NCI-H82 treated with DMSO at 0.1 percent for 48 hours (cell line): ENCODE measurements at regions not wholly inside any gene's neighbourhood (a gene's known extent, or its start where the extent isn't known, plus 50 kb on each side); places are given as distances from the start of the nearest gene placed in this dataset.
"Not testable (repeated sequence)": the region's sequence is repeated elsewhere in the genome, so short reads cannot be mapped to it uniquely, and the experiment has no call there.

Source experiments
- DNase-seq: peaks from one replicate; lab custom pipeline; 2025; ENCODE audit not compliant: unreplicated experiment; lab: John Stamatoyannopoulos, UW

- DNase-seq: no peak
These were observed 149.1 kb downstream of the MAGEB17 start for GRCh38 chrX:16316331-16316730.

DNA sequence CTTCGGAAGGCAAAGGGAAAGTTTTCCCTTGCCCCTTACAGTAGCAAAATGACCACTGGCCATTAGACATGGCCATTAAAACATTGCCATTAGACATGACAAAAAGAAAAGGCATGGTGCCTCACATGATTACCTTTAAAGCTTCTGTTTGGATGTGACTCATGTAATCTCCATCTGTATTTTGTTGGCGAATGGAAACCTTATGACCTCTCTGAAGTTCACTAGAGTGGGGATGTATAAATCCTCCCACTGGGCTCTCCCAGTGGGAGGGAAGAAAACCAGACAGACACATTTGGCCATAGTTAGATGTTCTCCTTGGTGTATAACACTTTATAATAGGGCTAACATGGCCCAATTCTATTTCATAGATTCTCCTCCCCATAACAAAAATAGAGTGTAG is 152.6 kb downstream of the MAGEB17 start:
- no peak for DNase-seq

DNA sequence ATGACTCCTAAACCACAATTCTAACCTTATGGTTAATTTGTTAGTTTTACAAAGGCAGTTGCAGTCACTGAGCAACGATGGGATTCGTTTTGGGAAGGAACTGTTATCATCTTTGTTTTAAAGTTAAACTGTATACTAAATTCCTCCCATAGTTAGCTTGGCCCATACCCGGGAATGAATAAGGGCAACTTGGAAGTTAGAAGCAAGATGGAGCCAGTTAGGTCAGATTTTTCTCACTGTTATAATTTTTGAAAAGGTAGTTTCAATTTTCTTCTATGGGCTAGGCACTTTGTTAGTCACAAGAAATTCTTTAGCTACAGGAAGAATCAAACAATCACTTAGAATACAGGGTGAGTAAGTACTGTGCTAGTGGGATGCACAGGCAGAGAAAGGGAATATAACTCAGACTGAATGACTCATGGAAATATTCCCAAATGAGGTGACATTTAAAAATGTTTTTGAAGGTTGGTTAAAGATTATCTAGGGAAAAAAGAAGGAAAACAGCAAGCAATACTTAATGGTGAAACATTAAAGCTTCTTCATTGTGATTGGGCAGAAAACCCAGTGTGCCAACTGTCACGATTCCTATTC is 153.6 kb downstream of the MAGEB17 start:
- no peak for DNase-seq

- no peak for DNase-seq
These were observed 166.2 kb downstream of the MAGEB17 start for GRCh38 chrX:16333453-16333852.

DNA sequence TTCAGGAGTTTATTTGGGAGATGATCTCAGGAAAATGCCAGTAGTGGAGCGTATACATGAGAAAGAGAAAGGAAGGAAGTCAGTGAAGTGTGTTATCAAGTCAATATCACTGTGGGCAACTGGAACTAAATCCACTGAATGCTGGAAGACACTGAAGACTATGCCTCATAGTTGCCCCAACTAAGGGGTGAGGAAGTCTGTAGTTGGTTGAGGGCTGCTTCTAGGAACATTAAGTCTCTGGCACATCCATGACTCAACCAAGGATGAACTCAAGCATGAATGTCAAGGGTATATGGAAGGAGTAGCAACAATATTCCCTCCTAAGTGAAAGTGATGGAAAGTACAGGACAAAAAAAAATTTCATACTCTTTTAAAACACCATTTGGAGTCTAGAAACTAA is 167.9 kb downstream of the MAGEB17 start:
- DNase-seq: no peak

- no peak for DNase-seq
These were observed 180.8 kb downstream of the MAGEB17 start for GRCh38 chrX:16347968-16348670.

- no peak for DNase-seq
These were observed 190.6 kb downstream of the MAGEB17 start for GRCh38 chrX:16357902-16358301.

- DNase-seq: not testable (repeated sequence)
These were observed 192.8 kb downstream of the MAGEB17 start for GRCh38 chrX:16360056-16360455.

DNA sequence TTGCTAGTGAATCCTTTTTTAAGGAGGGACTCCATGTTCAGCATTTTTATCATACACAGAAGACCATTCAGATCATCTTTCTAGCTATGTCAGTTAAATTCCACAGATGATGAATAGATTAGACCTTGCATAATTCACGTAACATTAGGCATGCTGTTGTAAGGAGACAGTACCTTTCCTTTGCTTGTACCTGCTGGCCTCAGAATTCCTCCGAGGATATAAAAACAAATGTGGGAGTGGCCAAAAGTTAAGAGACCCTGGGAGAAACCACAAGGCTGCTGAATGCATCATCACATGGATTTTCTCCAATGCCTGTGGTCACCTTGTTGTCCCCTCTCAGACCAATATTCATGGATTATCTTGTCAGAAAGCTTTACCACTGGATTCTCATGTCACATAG is 201.4 kb downstream of the MAGEB17 start:
- DNase-seq: no peak

- DNase-seq: no peak
These were observed 208.8 kb downstream of the MAGEB17 start for GRCh38 chrX:16376056-16376455.

- DNase-seq: no peak
These were observed 218.8 kb downstream of the MAGEB17 start for GRCh38 chrX:16386126-16386525.

DNA sequence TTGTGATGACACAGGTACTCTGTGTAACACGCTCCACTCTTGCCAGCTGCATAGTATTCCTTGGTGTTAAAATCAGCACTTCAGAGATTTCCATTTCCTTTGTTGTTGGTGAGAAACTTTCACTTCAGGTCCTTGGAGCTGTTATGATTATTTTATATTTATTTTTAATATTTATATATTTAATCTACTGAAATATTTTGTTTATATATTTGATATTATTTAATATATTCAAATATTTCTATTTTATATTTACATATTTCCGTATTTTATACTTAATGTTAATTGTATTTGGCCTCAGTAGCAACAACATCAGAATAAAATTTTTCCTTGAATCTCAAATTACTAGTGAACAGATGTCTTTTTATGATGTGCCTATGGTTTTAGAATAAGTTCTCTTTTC is 225.3 kb downstream of the MAGEB17 start:
- DNase-seq: no peak

- no peak for DNase-seq
These were observed 227.0 kb downstream of the MAGEB17 start for GRCh38 chrX:16394290-16394689.

- no peak for DNase-seq
These were observed 236.5 kb downstream of the MAGEB17 start for GRCh38 chrX:16403808-16404207.

- DNase-seq: no peak
These were observed 233.4 kb upstream of the S100G start for GRCh38 chrX:16416588-16416987.

DNA sequence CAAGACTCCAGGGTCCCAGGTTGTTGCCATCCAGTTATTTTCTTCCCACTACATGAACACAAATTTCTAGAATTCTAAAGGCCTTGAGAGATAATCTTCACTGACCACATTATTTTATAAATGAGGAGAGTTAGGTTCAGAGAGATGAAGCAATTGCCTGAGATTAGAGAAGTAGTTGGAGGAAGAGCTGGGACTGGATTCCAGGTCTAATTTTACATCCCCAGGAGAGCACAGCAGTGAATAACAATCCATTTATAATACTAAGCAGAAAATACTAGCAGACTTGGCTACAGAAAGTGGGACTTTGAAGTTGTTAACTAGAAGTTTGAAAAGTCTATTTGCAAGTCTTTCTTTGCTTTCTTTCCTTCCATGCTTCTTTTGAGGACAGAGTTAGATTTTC is 231.3 kb upstream of the S100G start:
- DNase-seq: no peak

GRCh38 chrX:16427668-16428067 is 222.3 kb upstream of the S100G start:
- DNase-seq: no peak

DNA sequence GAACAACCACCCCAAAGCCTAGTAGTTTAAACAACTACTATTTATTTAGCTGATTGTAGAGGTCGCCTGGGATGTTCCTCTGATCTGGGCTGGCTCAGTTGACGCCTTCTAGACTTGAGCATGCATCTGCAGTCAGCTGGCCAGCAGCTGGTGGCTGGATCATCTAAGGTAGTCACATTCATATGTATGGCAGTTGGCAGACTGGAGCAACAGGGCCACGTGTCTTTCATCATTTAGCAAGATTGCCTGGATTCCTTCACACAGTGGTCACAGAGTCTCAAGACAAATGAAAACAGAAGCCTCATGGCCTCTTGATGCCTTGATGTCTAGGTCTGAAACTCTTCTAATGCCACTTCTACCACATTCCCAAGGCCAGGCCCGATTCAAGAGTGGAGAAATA is 220.6 kb upstream of the S100G start:
- DNase-seq: no peak

GRCh38 chrX:16431266-16431665 is 218.7 kb upstream of the S100G start:
- DNase-seq: no peak

DNA sequence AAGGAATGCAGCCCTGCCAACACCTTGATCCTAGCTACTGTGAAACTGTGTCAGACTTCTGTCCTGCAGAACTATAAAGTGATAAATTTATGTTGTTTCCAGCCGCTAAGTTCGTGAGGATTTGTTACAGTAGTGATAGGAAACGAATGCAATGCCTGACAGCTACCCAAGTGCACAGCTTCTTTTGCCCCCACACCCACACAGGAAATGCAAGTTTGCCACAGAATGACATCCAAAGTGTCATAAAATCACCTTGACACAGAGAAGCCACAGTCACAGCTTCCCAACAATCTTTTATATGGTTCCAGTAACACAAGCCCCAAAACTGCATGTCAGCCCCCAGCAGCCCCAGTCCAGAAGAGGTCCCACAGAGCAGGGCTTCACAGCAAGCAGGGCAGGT is 216.9 kb upstream of the S100G start:
- DNase-seq: no peak

GRCh38 chrX:16435399-16435986 is 214.5 kb upstream of the S100G start:
- DNase-seq: no peak

GRCh38 chrX:16436348-16437188 is 213.4 kb upstream of the S100G start:
- peak; percentile 61 for DNase-seq
